ENCODE measurements at regions not wholly inside any gene's neighbourhood (a gene's known extent, or its start where the extent isn't known, plus 50 kb on each side); places are given as distances from the start of the nearest gene placed in this dataset.
"Not testable (repeated sequence)": the region's sequence is repeated elsewhere in the genome, so short reads cannot be mapped to it uniquely, and the experiment has no call there.

- no peaks in the 10 kb centered on the region for H3K4me1 Mint-ChIP-seq (ENCODE audit: low read depth, unreplicated experiment)
- peaks cover 1% of the 10 kb centered on the region for H3K9me3 Mint-ChIP-seq (ENCODE audit: unreplicated experiment)
- no peaks in the 10 kb centered on the region for H3K27me3 Mint-ChIP-seq (ENCODE audit: unreplicated experiment)
- TF ChIP-seq CTCF (IDR thresholded peaks at IDR 0.05; ENCODE audit: partially characterized antibody, unreplicated experiment), result no peak
- H3K4me3 Mint-ChIP-seq (ENCODE audit: unreplicated experiment), result no peak overlapping the region
- no peak overlapping the region for H3K27ac Mint-ChIP-seq (ENCODE audit: unreplicated experiment)
- H3K36me3 Mint-ChIP-seq (ENCODE audit: unreplicated experiment), result no peaks in the 10 kb centered on the region
- DNase-seq, result no peak
These were observed 117.6 kb upstream of the GPR101 start for GRCh38 chrX:137151403-137151802.

GRCh38 chrX:137143864-137144263 lies 110.1 kb upstream of the GPR101 start:
- no peaks in the 10 kb centered on the region for H3K9me3 Mint-ChIP-seq (ENCODE audit: unreplicated experiment)
- no peak for TF ChIP-seq CTCF (IDR thresholded peaks at IDR 0.05; ENCODE audit: partially characterized antibody, unreplicated experiment)
- DNase-seq, result no peak

GRCh38 chrX:137122651-137123050 lies 88.9 kb upstream of the GPR101 start:
- H3K4me1 Mint-ChIP-seq (ENCODE audit: low read depth, unreplicated experiment); DNase-seq; H3K27me3 Mint-ChIP-seq (ENCODE audit: unreplicated experiment); H3K9me3 Mint-ChIP-seq (ENCODE audit: unreplicated experiment); H3K36me3 Mint-ChIP-seq (ENCODE audit: unreplicated experiment); H3K27ac Mint-ChIP-seq (ENCODE audit: unreplicated experiment); H3K4me3 Mint-ChIP-seq (ENCODE audit: unreplicated experiment): not testable (repeated sequence)

More at GRCh38 chrX:137143864-137144263, 110.1 kb upstream of the GPR101 start:
- Mint-ChIP-seq H3K4me1 (ENCODE audit: low read depth, unreplicated experiment) (no peaks in the 10 kb centered on the region), H3K36me3 (ENCODE audit: unreplicated experiment) (no peaks in the 10 kb centered on the region), H3K4me3 (ENCODE audit: unreplicated experiment) (no peak overlapping the region), H3K27ac (ENCODE audit: unreplicated experiment) (no peak overlapping the region), H3K27me3 (ENCODE audit: unreplicated experiment) (no peaks in the 10 kb centered on the region)

- no peak for TF ChIP-seq CTCF (IDR thresholded peaks at IDR 0.05; ENCODE audit: partially characterized antibody, unreplicated experiment)
- H3K36me3 Mint-ChIP-seq (ENCODE audit: unreplicated experiment), result no peaks in the 10 kb centered on the region
- DNase-seq, result no peak
- no peaks in the 10 kb centered on the region for H3K4me1 Mint-ChIP-seq (ENCODE audit: low read depth, unreplicated experiment)
- H3K9me3 Mint-ChIP-seq (ENCODE audit: unreplicated experiment), result no peaks in the 10 kb centered on the region
- H3K4me3 Mint-ChIP-seq (ENCODE audit: unreplicated experiment), result no peak overlapping the region
- peaks cover 1% of the 10 kb centered on the region for H3K27me3 Mint-ChIP-seq (ENCODE audit: unreplicated experiment)
- no peak overlapping the region for H3K27ac Mint-ChIP-seq (ENCODE audit: unreplicated experiment)
These were observed 85.3 kb upstream of the GPR101 start for GRCh38 chrX:137119049-137119448.

GRCh38 chrX:137118536-137118935 lies 84.7 kb upstream of the GPR101 start:
- Mint-ChIP-seq H3K4me1 (ENCODE audit: low read depth, unreplicated experiment) (no peaks in the 10 kb centered on the region), H3K36me3 (ENCODE audit: unreplicated experiment) (no peaks in the 10 kb centered on the region), H3K27ac (ENCODE audit: unreplicated experiment) (no peak overlapping the region), H3K27me3 (ENCODE audit: unreplicated experiment) (peaks cover 1% of the 10 kb centered on the region), H3K9me3 (ENCODE audit: unreplicated experiment) (no peaks in the 10 kb centered on the region), H3K4me3 (ENCODE audit: unreplicated experiment) (no peak overlapping the region)
- DNase-seq, result no peak
- TF ChIP-seq CTCF (IDR thresholded peaks at IDR 0.05; ENCODE audit: partially characterized antibody, unreplicated experiment), result no peak

- DNase-seq, result no peak
- no peak for TF ChIP-seq CTCF (IDR thresholded peaks at IDR 0.05; ENCODE audit: partially characterized antibody, unreplicated experiment)
- Mint-ChIP-seq H3K36me3 (ENCODE audit: unreplicated experiment) (no peaks in the 10 kb centered on the region), H3K4me1 (ENCODE audit: low read depth, unreplicated experiment) (no peaks in the 10 kb centered on the region), H3K4me3 (ENCODE audit: unreplicated experiment) (no peak overlapping the region), H3K27me3 (ENCODE audit: unreplicated experiment) (peaks cover 1% of the 10 kb centered on the region), H3K9me3 (ENCODE audit: unreplicated experiment) (no peaks in the 10 kb centered on the region), H3K27ac (ENCODE audit: unreplicated experiment) (no peak overlapping the region)
These were observed 84.3 kb upstream of the GPR101 start for GRCh38 chrX:137118136-137118535.

GRCh38 chrX:137107877-137108276 lies 74.1 kb upstream of the GPR101 start:
- H3K27me3 Mint-ChIP-seq (ENCODE audit: unreplicated experiment); H3K4me3 Mint-ChIP-seq (ENCODE audit: unreplicated experiment); H3K36me3 Mint-ChIP-seq (ENCODE audit: unreplicated experiment); H3K27ac Mint-ChIP-seq (ENCODE audit: unreplicated experiment); DNase-seq; H3K9me3 Mint-ChIP-seq (ENCODE audit: unreplicated experiment); H3K4me1 Mint-ChIP-seq (ENCODE audit: low read depth, unreplicated experiment): not testable (repeated sequence)
